B cell (primary cell): ENCODE measurements at regions not wholly inside any gene's neighbourhood (a gene's known extent, or its start where the extent isn't known, plus 50 kb on each side); places are given as distances from the start of the nearest gene placed in this dataset.

Source experiments
- EZH2 ChIP-seq: IDR thresholded peaks from 2 replicates; pipeline ENCODE4 v1.6.1; 2012; ENCODE audit warnings: borderline replicate concordance, low read depth, mild to moderate bottlenecking, moderate library complexity, low read length; ENCODE audit not compliant: insufficient read depth, poor library complexity, severe bottlenecking
- TF ChIP-seq, protein P1 (sequence below): fragments of 200-600 bp; IDR thresholded peaks from one replicate; pipeline ENCODE4 v1.8.0; 2022; ENCODE audit warnings: antibody characterized with exemption, mild to moderate bottlenecking

- TF ChIP-seq, protein P1, sequence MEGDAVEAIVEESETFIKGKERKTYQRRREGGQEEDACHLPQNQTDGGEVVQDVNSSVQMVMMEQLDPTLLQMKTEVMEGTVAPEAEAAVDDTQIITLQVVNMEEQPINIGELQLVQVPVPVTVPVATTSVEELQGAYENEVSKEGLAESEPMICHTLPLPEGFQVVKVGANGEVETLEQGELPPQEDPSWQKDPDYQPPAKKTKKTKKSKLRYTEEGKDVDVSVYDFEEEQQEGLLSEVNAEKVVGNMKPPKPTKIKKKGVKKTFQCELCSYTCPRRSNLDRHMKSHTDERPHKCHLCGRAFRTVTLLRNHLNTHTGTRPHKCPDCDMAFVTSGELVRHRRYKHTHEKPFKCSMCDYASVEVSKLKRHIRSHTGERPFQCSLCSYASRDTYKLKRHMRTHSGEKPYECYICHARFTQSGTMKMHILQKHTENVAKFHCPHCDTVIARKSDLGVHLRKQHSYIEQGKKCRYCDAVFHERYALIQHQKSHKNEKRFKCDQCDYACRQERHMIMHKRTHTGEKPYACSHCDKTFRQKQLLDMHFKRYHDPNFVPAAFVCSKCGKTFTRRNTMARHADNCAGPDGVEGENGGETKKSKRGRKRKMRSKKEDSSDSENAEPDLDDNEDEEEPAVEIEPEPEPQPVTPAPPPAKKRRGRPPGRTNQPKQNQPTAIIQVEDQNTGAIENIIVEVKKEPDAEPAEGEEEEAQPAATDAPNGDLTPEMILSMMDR = no peak
- TF ChIP-seq EZH2 = no peak
Observed at GRCh38 chr20:22180244-22180643, 404.1 kb downstream of the FOXA2 start.
